GM21515 (cell line): ENCODE measurements at regions not wholly inside any gene's neighbourhood (a gene's known extent, or its start where the extent isn't known, plus 50 kb on each side); places are given as distances from the start of the nearest gene placed in this dataset.
"Not testable (repeated sequence)": the region's sequence is repeated elsewhere in the genome, so short reads cannot be mapped to it uniquely, and the experiment has no call there.

Experiments
- ATAC-seq: cut with Tn5 transposase; IDR thresholded peaks from one replicate; pipeline ENCODE4 v1.9.1; 2021; ENCODE audit not compliant: unreplicated experiment

DNA sequence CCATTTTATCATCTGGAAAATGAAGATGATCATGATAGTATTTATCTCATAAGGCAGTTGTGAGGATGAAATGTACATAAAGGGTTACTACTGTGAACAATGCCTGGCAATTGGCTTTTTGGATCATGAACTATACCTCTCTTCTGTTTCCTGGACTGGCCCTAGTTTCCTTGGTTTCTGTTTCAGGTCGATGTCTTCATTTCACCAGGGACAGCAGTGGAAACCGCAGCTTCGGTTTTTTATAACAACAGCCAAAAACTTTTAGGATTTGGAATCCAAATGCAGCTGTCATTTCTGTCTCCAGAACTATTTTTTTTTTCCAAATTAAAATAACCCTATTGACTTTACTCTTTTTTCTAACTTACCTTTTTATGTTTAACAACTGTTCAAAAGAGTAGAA is 425.1 kb downstream of the RND3 start:
- ATAC-seq = no peak

DNA sequence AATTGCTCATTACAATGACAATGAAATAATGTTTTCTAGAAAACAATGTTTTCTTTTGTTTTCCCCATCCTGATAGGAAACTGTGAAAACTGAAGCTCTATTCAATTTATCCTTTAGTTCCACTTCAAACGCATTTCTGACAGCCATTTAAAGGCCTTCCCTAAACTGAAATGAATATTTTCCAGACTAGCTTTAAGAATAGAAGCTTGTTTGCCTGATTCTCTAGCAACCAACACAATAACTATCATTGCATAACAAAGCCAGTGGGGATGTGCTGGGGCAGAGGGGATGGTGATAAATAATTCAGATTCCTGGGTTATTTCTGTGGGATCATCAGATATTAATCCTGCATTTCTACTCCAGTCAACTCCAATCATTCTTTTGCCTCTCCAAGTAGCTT is 427.1 kb downstream of the RND3 start:
- no peak for ATAC-seq

GRCh38 chr2:150059676-150060075 is 427.8 kb downstream of the RND3 start:
- not testable (repeated sequence) for ATAC-seq

DNA sequence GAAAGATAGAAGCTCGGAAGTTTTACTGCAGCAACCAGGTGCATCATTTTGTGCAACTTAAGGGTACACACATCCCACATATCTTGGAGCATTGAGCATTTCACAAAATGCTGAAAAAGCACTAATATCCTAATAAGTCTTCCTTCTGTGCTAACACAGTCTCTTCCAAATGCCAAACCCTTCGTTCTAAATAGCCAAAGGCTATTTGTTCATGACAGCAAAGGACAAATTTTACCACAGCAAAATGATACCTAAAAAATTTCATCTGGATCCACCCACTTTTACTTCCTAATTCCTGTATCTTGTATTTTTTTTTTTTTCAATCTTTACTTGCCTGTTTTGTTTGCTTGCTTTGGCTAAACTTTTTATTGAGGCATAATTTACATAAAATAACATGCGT is 435.0 kb downstream of the RND3 start:
- no peak for ATAC-seq

GRCh38 chr2:150051004-150051403 is 436.5 kb downstream of the RND3 start:
- ATAC-seq = no peak

- ATAC-seq = no peak
Observed at GRCh38 chr2:150050036-150050435, 437.4 kb downstream of the RND3 start.

DNA sequence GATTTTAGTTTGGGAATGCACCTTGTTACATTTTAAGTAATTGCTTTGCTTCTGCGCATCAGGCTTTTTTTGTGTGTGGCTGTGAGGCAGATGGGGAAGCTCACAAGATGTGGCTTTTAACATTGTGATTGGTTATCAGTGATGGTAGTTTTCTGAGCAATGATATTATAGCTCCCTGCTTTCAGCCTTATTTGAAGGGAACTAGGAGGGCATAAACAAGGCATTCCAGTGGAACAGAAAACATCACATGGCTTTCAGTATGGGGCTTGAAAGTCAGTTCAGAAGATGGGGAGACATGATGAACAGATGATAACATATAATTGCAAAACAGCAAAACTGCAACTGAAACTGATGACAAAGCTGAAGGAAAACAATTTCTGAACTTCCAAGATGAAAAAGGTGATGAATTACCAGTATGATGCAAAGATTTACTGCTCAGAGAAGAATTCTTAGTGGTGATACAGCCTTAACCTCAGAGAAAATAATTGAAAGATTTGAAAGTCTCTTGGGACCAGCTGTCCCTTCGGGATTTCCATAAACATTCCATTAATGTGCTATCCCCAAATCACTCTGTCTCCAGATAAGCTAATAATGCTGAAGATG is 439.7 kb downstream of the RND3 start:
- ATAC-seq = no peak

DNA sequence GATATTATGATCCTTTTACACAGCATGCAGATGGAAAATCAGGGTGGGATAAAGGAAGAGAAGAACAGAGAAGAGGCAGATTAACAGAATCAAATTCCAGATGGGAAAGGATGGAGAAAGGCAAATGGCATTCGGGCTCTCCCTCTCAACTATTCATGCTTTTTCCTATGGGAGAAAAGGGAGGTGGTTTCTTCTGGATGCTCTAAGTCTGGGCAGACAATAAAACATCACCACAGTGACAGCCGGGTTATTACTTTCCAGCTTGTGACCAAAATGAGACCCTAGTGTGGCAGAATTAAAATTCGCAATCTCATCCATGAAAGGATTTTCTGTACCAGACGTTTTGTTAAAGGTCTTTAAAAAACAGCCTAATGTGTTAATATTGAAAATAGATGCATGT is 440.7 kb downstream of the RND3 start:
- no peak for ATAC-seq

GRCh38 chr2:150046211-150046610 is 441.3 kb downstream of the RND3 start:
- ATAC-seq = no peak

GRCh38 chr2:150045601-150046000 is 441.9 kb downstream of the RND3 start:
- no peak for ATAC-seq

GRCh38 chr2:150043172-150043500 is 444.3 kb downstream of the RND3 start:
- no peak for ATAC-seq

DNA sequence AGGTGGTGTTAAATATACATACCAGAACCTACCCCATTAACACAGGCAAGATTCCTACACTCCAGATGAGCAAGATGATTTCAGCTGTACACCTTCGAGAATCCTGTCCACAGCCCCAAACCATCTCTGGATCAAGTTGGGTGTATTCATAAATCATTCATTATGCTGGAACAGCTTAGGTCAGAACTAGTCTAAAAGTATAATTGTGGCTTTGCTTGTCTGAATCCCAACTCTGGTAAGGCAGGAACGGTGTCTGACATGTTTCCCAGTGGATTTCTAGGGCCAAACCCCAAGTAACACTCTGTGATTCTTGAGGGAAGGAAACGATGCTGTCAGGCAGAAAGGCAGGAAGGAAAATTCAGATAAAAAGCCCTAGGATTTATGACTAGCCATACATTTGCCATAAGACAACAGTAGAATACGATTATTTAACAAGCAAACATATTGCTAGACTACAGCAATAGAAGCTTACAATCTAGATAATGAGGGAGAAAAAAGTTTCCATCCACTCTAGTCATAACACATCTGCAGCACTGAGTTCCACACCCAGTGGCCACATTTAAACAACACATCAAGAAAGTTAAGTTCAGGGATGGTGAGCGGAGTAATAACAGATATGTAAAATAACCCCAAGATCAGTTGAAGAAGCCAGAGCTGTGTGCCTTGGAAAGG is 444.8 kb downstream of the RND3 start:
- no peak for ATAC-seq

- ATAC-seq = no peak
Observed at GRCh38 chr2:150041722-150042425, 445.6 kb downstream of the RND3 start.

GRCh38 chr2:150036622-150037021 is 449.0 kb upstream of the MMADHC start:
- no peak for ATAC-seq

DNA sequence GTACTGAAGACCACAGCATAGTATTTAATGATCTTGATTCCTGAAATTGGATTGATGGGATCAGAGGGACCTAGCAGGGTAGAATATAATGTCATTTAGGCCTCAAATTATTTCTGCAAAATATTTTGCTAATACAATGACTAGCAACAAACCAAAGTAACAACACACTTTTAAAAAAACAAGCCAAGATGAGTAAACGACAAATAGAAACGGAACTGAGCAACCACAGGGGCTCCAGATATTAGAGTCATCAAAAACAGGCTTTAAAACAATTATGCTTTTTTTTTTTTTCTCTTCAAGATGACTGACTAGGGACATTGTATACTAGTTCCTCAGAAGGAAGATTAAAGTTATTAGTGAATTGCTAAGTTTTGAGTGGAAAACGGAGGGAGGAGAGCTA is 447.1 kb upstream of the MMADHC start:
- no peak for ATAC-seq

GRCh38 chr2:150030436-150031190 is 443.0 kb upstream of the MMADHC start:
- ATAC-seq = no peak

DNA sequence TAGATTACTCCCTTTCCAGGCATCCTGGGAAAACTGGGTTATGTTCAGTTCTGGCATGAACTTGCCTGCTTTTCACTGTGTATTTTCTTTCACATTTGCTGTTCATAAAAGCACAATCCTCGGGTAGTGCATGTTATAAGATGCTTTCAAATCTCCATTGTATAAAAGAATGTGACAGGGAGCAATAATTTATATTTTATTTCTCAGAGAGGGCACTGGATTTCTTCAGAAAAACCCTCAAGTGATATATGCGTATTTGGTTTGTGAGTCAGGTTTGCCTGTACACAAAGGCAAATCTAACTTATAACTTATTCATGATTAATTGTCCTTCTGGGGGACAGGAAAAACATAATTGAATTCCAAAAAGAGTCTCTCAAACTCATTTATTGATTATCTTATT is 440.7 kb upstream of the MMADHC start:
- ATAC-seq = no peak

- ATAC-seq = no peak
Observed at GRCh38 chr2:150027164-150027563, 439.6 kb upstream of the MMADHC start.

DNA sequence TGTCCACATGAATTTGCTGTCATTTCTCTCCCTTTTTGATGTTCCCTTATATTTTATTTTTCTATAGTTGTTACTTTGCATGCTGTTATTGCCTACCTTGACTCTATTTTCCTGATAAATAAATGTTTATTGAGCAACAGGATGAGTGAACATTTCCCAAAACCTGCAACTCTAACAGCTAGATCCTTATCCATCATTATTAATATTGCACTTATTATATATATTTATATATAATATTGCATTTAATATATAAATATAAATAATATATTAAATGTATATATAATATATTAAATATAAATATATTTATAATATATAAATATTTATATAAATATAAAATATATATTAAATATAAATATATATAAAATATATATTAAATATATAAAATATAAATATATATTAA is 436.1 kb upstream of the MMADHC start:
- ATAC-seq = no peak

GRCh38 chr2:150023044-150023443 is 435.5 kb upstream of the MMADHC start:
- ATAC-seq = no peak

DNA sequence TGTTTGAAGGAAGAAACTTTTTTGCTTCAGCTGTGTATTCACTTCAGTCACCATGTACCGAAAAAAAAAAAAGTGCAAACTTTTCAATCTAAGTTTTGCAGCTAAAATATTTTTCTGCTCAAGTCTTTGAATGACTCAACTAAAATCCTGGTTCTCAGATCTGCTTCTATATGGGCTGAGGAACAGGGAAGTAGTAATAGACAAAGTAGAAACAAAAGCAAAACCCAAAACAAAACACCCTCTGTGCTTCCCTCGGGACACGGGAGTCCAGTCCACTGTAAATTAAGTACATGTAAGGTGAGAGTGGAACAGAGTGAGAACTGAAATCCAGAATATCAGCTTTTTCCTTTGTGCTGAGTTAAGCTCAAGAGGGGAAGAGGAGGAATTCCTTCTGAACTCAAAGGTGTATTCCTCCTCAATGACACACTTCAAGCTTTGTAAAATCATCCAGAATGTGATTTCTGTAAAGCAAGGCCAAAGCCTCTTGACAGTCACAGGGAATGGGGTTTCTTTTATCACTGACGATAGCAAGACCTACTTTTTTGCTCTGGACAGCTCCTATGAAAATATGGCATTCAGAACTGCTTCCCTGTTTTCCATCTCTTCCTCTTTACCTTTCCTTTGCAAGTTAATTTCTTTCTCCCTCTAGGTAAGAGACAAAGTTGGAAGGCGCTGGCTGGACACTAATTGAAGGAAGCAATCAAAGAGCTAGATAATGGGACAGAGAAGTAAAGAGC is 433.5 kb upstream of the MMADHC start:
- no peak for ATAC-seq
